Muscle layer of colon (tissue), 2 donors: ENCODE measurements at regions not wholly inside any gene's neighbourhood (a gene's known extent, or its start where the extent isn't known, plus 50 kb on each side); places are given as distances from the start of the nearest gene placed in this dataset.
"Not testable (repeated sequence)": the region's sequence is repeated elsewhere in the genome, so short reads cannot be mapped to it uniquely, and the experiment has no call there.

Experiments
- H3K27ac ChIP-seq: one replicate; pipeline ENCODE4 v1.7.0; 2013; ENCODE audit warnings: low read depth, mild to moderate bottlenecking, low read length, moderate library complexity
- H3K27me3 ChIP-seq, 2 donors: one replicate each; pipeline ENCODE4 v1.7.0; 2013; ENCODE audit warnings: low read length in 2 of 2, mild to moderate bottlenecking in 2 of 2; ENCODE audit not compliant: insufficient read depth in 2 of 2, control insufficient read depth in 1 of 2
- H3K36me3 ChIP-seq: one replicate; pipeline ENCODE4 v1.7.0; 2013; ENCODE audit warnings: mild to moderate bottlenecking, low read length; ENCODE audit not compliant: insufficient read depth
- H3K4me1 ChIP-seq: one replicate; pipeline ENCODE4 v1.7.0; 2013; ENCODE audit warnings: mild to moderate bottlenecking, low read length; ENCODE audit not compliant: insufficient read depth
- H3K4me3 ChIP-seq, 2 donors: one replicate each; pipeline ENCODE4 v1.7.0; 2013; ENCODE audit warnings: low read length in 2 of 2, low read depth in 1 of 2, mild to moderate bottlenecking in 1 of 2, moderate library complexity in 1 of 2
- H3K9ac ChIP-seq: one replicate; pipeline ENCODE4 v1.7.0; 2013; ENCODE audit warnings: low read length
- H3K9me3 ChIP-seq: one replicate; pipeline ENCODE4 v1.7.0; 2013; ENCODE audit warnings: mild to moderate bottlenecking, low read length
- donor health status: abdominal sarcoma.
- donor health status: Adenocarcinoma of cecum.

- H3K9me3 ChIP-seq, result no peaks in the 10 kb centered on the region
- H3K9ac ChIP-seq, result no peak overlapping the region
- no peaks in the 10 kb centered on the region for H3K4me1 ChIP-seq
- no peaks in the 10 kb centered on the region for H3K36me3 ChIP-seq
- H3K4me3 ChIP-seq, result no peak overlapping the region
- H3K27me3 ChIP-seq, result no peaks in the 10 kb centered on the region
- no peak overlapping the region for H3K27ac ChIP-seq
Measured at GRCh38 chr5:10896016-10896415, 135.0 kb upstream of the DAP start.

DNA sequence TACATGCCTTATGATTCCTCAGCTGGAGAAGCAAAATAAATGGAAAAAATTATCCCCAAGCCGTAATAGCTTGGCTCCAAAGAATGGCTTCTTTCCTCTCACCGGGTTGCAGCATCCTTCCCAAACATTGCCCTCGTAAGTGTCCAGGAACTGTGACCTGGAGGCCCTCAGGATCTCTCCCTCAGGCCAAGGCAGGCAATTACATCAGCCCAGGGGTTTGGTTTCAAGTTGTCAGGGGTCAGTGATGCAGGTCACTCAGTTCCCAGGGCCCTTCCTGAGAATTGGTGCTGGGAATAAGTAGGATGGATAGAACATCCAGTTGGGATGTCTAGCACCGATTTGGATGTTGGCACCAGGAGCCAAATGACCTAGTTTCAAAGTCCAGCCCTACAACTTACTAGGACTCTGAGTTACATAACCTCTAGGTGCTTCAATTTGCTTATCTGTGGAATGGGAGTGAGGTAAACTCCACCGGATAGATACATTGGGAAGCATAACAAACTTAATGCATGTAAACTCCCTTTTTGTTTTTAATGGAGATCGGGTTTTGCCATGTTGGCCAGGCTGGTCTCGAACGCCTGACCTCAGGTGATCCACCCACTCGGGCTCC lies 133.5 kb upstream of the DAP start:
- Histone ChIP-seq H3K27ac (no peak overlapping the region), H3K4me3 (no peak overlapping the region), H3K4me1 (no peaks in the 10 kb centered on the region), H3K9ac (no peak overlapping the region), H3K27me3 (no peaks in the 10 kb centered on the region), H3K36me3 (no peaks in the 10 kb centered on the region), H3K9me3 (no peaks in the 10 kb centered on the region)

DNA sequence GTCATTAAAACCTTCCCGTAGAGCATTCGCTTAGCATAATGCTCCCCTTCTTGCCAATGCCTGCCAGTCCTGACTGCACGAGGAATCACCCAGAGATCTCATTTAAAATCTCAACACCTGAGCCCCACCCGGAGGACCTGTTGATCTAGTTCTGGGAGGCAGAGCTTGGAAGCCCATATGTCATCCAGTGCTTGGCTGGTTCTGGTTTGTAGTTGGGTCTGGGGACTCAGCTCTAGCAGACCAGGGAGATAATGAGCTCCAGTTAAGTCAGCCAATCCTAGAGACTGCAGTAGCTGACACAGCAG lies 131.8 kb upstream of the DAP start:
- Histone ChIP-seq H3K27ac (no peak overlapping the region), H3K27me3 (no peaks in the 10 kb centered on the region), H3K9me3 (no peaks in the 10 kb centered on the region), H3K9ac (no peak overlapping the region), H3K4me3 (no peak overlapping the region), H3K36me3 (no peaks in the 10 kb centered on the region), H3K4me1 (no peaks in the 10 kb centered on the region)

- Histone ChIP-seq H3K9me3 (no peaks in the 10 kb centered on the region), H3K27ac (no peak overlapping the region), H3K36me3 (no peaks in the 10 kb centered on the region), H3K4me3 (no peak overlapping the region), H3K27me3 (no peaks in the 10 kb centered on the region), H3K4me1 (no peaks in the 10 kb centered on the region), H3K9ac (no peak overlapping the region)
Measured at GRCh38 chr5:10892147-10892910, 131.3 kb upstream of the DAP start.

DNA sequence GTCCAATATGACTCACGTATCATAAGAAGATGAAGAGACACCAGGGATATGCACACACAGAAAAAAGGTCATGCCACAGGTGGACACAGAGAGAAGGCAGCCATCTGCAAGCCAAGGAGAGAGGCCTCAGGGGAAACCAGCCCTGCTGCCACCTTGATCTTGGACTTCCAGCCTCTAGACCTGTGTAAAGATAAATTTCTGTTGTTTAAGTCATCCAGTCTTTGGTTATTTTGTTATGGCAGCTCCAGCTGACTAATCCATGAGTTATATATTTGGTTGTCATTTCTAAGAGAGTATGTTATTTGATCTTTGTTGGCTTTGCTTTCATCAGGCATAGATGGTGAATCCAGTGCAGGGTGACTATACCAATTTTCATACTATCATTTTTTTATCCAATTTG lies 130.2 kb upstream of the DAP start:
- H3K27me3 ChIP-seq, result no peaks in the 10 kb centered on the region
- H3K27ac ChIP-seq, result no peak overlapping the region
- H3K4me1 ChIP-seq, result no peaks in the 10 kb centered on the region
- no peak overlapping the region for H3K4me3 ChIP-seq
- no peak overlapping the region for H3K9ac ChIP-seq
- no peaks in the 10 kb centered on the region for H3K36me3 ChIP-seq
- H3K9me3 ChIP-seq, result no peaks in the 10 kb centered on the region

GRCh38 chr5:10886497-10886896 lies 125.5 kb upstream of the DAP start:
- Histone ChIP-seq H3K36me3 (no peaks in the 10 kb centered on the region), H3K4me3 (no peak overlapping the region), H3K27ac (no peak overlapping the region), H3K27me3 (no peaks in the 10 kb centered on the region), H3K9ac (no peak overlapping the region), H3K9me3 (no peaks in the 10 kb centered on the region), H3K4me1 (no peaks in the 10 kb centered on the region)

DNA sequence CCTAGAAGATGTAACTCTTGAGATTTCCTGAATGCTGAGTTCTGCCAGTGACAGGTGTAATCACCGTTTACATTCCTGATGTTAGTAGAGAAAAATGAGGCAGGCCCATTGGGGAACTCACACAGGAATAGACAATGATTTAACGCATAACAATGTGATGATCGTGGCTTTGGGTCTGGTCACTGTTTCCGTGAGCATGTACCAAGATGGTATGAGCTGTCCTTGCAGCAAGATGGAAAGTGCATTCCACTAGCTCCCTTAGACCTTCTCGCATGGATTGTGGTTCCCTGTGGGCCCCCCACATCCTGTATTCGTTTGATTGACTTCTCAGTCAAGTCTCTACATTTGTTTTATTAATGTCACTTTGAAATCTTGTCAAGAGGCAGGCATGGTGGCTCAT lies 124.0 kb upstream of the DAP start:
- no peaks in the 10 kb centered on the region for H3K4me1 ChIP-seq
- H3K36me3 ChIP-seq, result no peaks in the 10 kb centered on the region
- H3K9ac ChIP-seq, result no peak overlapping the region
- no peak overlapping the region for H3K27ac ChIP-seq
- no peaks in the 10 kb centered on the region for H3K9me3 ChIP-seq
- H3K4me3 ChIP-seq, result no peak overlapping the region
- H3K27me3 ChIP-seq, result no peaks in the 10 kb centered on the region

GRCh38 chr5:10883945-10884344 lies 122.9 kb upstream of the DAP start:
- not testable (repeated sequence) for H3K4me1 ChIP-seq, H3K9me3 ChIP-seq, H3K9ac ChIP-seq, H3K27ac ChIP-seq, H3K36me3 ChIP-seq, H3K4me3 ChIP-seq, H3K27me3 ChIP-seq

DNA sequence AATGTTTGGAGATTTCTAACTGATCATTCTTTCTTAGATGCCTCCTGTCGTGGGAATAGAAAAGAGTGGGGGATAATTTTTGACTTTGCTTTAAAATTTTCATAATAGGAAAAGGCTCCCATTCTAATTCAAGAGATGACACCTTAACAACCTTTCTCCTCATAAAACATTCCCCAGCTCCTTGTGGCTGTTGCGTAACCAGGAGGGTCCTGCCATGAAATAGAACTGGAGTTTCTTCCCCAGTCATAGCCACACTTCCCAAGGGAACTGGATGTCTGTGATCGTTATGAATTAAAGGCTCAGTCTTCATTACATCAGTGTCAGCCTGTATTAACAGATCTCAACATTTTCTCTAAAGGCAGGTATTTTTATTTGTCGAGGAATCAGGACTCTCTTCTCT lies 119.9 kb upstream of the DAP start:
- Histone ChIP-seq H3K36me3 (no peaks in the 10 kb centered on the region), H3K4me3 (no peak overlapping the region), H3K9ac (no peak overlapping the region), H3K4me1 (no peaks in the 10 kb centered on the region), H3K9me3 (no peaks in the 10 kb centered on the region), H3K27ac (no peak overlapping the region), H3K27me3 (no peaks in the 10 kb centered on the region)

DNA sequence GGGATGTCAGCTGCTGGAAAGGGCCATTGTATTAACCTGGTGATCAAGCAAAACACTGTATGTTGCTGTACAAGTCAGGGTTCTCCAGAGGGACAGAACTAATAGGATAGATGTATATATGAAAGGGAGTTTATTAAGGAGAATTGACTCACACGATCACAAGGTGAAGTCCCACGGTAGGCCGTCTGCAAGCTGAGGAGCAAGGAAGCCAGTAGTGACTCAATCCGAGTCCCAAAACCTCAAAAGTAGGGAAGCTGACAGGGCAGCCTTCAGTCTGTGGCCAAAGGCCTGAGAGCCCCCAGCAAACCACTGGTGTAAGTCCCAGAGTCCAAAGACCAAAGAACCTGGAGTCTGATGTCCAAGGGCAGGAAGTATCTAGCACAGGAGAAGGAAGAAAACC lies 116.0 kb upstream of the DAP start:
- not testable (repeated sequence) for H3K27ac ChIP-seq, H3K36me3 ChIP-seq, H3K4me3 ChIP-seq

DNA sequence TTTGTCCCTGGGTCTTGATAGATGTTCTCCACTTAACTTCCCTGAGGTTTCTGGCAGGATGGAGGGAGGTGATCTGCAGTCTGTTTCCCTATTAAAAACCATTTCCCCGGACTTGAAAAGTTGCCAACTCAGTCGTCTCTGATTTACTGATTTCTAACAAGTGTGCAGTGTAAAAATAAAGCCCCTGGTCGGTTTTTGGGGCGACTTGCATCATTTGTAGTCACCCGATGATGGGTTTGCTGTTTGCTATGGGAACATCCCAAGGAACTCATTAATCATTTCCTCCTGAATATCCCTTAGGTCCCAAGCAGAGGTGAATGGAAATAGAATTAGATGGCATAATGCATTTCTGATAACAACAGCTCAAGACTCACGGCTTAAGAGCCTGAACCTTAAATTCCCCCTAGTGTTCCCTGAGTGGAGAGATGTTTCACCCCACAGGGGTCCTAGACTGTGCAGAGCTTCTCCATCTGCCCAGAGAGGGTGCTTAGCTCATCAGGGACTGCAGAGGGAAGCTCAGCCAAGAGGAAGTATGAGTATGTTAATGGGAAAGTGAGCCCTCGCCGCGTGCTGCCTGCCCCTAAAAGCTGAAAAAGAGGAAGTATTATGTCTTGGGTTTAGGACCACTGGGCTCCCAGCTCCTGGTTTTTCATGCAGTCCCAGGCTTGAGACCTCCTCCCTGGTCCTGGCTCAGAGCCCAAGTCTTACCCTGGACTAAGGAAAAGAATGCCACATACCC lies 115.1 kb upstream of the DAP start:
- no peaks in the 10 kb centered on the region for H3K27me3 ChIP-seq
- no peaks in the 10 kb centered on the region for H3K4me1 ChIP-seq
- H3K36me3 ChIP-seq, result no peaks in the 10 kb centered on the region
- no peaks in the 10 kb centered on the region for H3K9me3 ChIP-seq
- no peak overlapping the region for H3K4me3 ChIP-seq
- H3K9ac ChIP-seq, result no peak overlapping the region
- no peak overlapping the region for H3K27ac ChIP-seq

More for the DNA sequence above, 116.0 kb upstream of the DAP start:
- H3K9me3 ChIP-seq, H3K4me1 ChIP-seq, H3K27me3 ChIP-seq, H3K9ac ChIP-seq: not testable (repeated sequence)
